ENCODE measurements at regions not wholly inside any gene's neighbourhood (a gene's known extent, or its start where the extent isn't known, plus 50 kb on each side); places are given as distances from the start of the nearest gene placed in this dataset.

- DNase-seq (ENCODE audit: low spot score): no peak
- intact Hi-C loops (cut with DNase I): no loop called here
Measured at GRCh38 chr6:115362234-115362633, 698.5 kb downstream of the FRK start.

DNA sequence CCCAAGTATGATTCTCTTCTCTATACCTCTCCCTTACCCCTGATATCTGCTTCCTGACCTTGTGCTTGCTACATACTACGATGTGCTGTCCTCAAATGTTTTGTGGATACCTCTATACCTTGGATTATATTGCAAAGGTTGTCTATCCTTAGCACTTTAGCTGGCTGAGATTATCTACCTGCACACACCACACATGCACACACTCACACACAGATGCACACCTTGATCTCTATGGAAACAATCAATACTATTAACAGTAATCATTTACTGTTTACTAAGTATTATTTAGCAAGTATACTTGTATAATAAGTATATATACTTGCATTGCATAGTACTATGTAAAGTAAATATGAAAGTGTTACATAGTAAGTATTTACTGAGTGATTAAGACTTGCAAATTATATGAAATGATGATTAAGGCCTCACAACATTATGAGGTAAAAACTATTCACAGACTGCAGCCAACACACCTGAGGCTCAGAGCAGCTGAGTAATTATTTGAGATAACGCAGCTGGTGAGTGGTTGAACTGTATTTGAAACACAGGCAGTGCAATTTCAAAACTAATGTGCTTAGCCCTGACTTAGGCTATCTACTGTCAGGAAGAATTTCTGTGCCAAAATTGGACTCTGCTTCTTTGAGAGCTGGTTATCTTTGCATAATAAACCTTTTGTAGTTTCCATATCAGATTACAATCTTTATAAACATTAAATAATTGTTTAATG is 699.9 kb downstream of the FRK start:
- no peak for DNase-seq (ENCODE audit: low spot score)
- intact Hi-C loops (cut with DNase I): no loop called here

DNA sequence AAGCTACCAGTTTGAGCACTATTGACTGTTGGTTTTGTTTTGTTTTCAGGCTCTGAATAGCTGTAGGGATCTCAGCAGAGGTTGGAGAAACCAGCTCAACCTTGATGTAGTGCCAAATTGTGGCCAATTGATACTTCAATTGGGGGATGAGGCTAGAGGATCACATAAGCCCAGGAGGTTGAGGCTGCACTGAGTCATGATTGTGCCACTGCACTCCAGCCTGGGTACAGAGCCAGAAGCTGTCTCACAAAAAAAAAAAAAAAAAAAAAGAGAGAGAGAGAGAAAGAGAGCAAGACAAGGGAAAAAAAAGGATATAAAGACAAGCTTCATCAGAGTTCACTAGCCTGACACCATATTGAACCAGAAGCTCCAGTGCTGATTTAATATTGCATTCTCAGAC is 702.1 kb downstream of the FRK start:
- intact Hi-C loops (cut with DNase I): no loop called here
- no peak for DNase-seq (ENCODE audit: low spot score)

DNA sequence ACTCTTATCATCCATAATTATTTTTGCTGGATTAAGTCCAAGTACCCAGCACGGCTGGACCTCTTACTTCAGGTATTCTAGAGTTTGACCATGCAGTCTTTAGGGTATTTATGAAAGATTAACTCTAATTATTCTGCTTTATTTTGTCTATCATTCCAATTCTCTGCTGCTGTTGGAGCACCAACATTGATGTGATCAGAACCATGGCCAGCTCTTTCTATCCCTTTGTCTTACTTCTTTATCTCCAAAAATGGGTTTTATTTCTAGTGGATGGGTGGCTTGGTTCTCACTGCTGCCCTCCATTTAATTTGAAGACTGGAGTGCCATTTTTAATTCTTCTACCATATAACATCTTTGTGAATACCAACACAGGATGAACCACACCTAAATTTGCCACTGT is 704.3 kb downstream of the FRK start:
- intact Hi-C loops (cut with DNase I): no loop called here
- no peak for DNase-seq (ENCODE audit: low spot score)

DNA sequence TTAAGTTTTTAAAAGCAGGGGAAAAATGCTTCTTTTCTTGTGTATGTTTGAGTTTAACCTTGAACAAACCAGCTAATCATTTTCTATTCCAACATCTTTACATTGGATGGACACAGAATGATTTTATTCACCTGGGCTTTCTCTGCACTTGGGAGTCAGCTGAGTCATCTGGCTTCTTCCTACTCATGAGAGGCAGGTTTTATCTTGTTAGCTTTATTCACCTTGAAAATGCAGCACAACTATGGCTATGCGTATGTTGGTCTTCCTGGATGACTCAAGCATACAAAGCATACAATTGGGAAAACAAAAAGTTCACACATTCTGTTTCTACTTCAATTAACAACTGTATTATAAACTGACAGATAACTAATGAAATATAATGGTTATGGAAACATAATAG is 737.7 kb downstream of the FRK start:
- DNase-seq (ENCODE audit: low spot score): no peak
- intact Hi-C loops (cut with DNase I): no loop called here

GRCh38 chr6:115319823-115320222 is 740.9 kb downstream of the FRK start:
- intact Hi-C loops (cut with DNase I): no loop called here

GRCh38 chr6:115310156-115310555 is 750.5 kb downstream of the FRK start:
- intact Hi-C loops (cut with DNase I): no loop called here
- DNase-seq (ENCODE audit: low spot score): no peak

More at GRCh38 chr6:115319823-115320222, 740.9 kb downstream of the FRK start:
- no peak for DNase-seq (ENCODE audit: low spot score)

DNA sequence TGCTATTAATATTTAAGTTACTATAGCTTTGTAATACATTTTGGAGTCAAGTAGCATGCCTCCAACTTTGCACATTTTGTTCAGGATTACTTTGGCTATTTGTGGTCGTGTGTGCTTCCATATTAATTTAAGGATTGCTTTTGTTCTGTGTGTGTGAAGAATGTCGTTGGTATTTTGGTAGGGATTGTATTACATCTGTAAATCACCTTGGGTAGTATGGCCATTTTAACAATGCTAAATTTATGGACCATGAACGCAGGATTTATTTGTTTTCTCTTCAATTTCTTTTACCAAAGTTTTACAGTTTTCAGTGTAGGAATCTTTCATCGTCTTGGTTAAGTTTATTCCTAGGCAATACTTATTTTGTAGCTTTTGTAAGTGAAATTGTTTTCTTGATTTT is 758.0 kb downstream of the FRK start:
- intact Hi-C loops (cut with DNase I): no loop called here
- DNase-seq (ENCODE audit: low spot score): no peak

GRCh38 chr6:115287467-115287866 is 773.2 kb downstream of the FRK start:
- DNase-seq (ENCODE audit: low spot score): no peak
- intact Hi-C loops (cut with DNase I): no loop called here

- no peak for DNase-seq (ENCODE audit: low spot score)
- intact Hi-C loops (cut with DNase I): no loop called here
Measured at GRCh38 chr6:115276881-115277565, 783.7 kb downstream of the FRK start.

DNA sequence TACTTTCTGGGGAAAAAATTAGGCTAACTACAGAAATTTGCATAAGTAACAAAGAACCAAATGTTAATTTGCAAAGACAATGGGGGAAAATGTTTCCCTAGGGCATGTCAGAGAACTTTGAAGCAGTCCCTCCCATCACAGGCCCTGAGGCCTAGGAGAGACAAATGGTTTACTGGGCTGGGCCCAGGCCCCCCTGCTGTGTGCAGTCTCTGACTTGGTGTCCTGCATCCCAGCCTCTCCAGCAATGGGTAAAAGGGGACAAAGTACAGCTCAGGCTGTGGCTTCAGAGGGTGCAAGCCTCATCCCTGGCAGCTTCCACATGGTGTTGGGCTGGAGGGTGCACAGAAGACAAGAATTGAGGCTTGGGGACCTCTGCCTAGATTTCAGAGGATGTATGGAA is 788.4 kb downstream of the FRK start:
- DNase-seq (ENCODE audit: low spot score): no peak

DNA sequence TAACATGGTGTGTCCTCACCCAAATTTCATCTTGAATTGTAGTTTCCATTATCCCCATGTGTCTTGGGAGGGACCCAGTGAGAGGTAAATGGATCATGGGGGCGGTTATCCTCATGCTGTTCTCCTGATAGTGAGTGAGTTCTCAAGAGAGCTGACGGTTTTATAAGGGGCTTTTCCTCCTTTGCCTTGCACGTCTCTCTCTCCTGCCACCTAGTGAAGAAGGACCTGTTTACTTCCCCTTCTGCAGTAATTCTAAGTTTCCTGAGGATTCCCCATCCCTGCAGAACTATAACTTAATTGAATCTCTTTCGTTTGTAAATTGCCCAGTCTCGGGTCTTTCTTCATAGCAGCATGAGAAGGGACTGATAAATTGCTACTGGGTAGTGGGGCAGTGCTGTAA is 789.3 kb downstream of the FRK start:
- intact Hi-C loops (cut with DNase I): no loop called here
- no peak for DNase-seq (ENCODE audit: low spot score)

More for the DNA sequence above, 788.4 kb downstream of the FRK start:
- intact Hi-C loops (cut with DNase I): no loop called here

DNA sequence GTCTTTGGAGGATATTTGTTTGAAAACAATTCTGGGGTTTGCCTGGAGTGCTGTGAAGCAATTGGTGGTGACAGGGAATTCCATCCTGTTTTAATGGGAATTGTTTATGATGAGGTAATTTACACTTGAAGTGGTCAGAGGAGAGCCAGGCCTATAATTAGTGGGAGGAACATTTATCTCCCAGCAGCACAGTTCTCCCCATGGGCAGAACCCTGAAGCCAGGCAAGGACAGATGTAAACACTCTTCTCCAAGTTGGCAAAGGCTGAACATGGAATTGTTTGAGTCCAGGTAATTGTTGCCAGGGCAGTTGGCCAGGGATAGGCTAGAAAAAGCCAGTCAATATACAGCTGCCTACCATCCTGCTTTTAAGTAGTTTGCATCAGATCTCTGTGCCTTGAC is 789.7 kb downstream of the FRK start:
- DNase-seq (ENCODE audit: low spot score): no peak
- intact Hi-C loops (cut with DNase I): no loop called here

DNA sequence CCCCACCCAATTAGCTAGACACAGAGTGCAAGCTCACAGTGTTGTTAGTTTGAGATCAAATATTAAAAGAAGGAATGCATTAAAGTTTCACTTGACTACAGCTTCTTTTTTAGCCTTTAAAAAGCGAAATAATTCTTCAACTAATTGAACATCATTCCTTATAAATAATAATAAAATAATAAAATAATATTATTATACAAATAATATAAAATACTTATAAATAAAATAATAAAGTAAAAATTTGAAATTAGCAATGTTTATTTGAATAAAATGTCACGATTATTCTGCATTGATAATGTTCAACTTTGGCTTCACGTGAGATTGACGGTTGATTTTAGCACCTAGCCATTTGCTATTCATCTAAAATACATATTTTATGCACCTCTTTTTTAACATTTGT is 819.3 kb downstream of the FRK start:
- intact Hi-C loops (cut with DNase I): no loop called here
- no peak for DNase-seq (ENCODE audit: low spot score)

GRCh38 chr6:115221198-115221597 is 839.5 kb downstream of the FRK start:
- intact Hi-C loops (cut with DNase I): no loop called here
- DNase-seq (ENCODE audit: low spot score): no peak

GRCh38 chr6:115220551-115221159 is 840.0 kb downstream of the FRK start:
- no peak for DNase-seq (ENCODE audit: low spot score)
- intact Hi-C loops (cut with DNase I): no loop called here

- intact Hi-C loops (cut with DNase I): no loop called here
- DNase-seq (ENCODE audit: low spot score): no peak
Measured at GRCh38 chr6:115219645-115220044, 841.0 kb downstream of the FRK start.

GRCh38 chr6:115216835-115217234 is 843.9 kb downstream of the FRK start:
- no peak for DNase-seq (ENCODE audit: low spot score)
- intact Hi-C loops (cut with DNase I): no loop called here

DNA sequence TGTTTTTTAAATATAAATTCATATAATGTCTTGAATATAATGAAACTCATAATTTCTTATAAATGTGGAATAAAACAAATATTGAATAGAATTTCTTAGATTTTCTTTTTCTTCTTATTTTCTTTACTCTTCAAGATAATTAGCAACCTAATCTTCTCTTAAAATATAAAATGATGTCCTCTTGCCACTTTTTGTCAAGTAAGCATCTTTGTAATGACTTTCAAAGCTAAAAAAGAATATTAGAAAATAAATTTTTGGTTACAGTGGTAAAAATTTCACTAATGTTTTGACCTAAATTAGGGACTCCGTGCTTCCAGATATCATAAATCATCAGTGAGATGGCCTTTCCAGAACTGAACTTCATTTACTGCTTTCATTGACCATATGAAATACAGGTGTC is 846.4 kb downstream of the FRK start:
- no peak for DNase-seq (ENCODE audit: low spot score)
- intact Hi-C loops (cut with DNase I): no loop called here

DNA sequence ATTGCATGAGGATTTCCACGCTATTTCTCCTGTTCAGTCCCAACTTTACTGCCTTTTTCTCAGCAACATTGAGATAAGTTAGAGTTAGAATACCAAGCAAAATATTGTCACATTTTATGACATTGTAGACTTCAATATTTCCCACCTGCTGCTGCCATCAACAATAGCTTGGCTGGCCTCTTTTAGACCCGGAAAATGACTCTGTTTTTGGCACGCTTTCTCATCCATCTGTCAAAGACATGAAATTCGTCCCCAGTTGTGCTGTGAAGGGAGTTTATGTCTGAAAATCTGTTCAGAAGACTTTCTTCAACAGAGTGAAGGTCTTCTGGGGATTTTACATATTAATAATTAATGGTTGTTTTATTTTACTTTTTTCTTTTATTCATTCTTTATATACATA is 857.3 kb downstream of the FRK start:
- intact Hi-C loops (cut with DNase I): no loop called here
- DNase-seq (ENCODE audit: low spot score): no peak

GRCh38 chr6:115194981-115195638 is 852.3 kb upstream of the HS3ST5 start:
- no peak for DNase-seq (ENCODE audit: low spot score)
- intact Hi-C loops (cut with DNase I): no loop called here
